ENCODE measurements at regions not wholly inside any gene's neighbourhood (a gene's known extent, or its start where the extent isn't known, plus 50 kb on each side); places are given as distances from the start of the nearest gene placed in this dataset.

DNA sequence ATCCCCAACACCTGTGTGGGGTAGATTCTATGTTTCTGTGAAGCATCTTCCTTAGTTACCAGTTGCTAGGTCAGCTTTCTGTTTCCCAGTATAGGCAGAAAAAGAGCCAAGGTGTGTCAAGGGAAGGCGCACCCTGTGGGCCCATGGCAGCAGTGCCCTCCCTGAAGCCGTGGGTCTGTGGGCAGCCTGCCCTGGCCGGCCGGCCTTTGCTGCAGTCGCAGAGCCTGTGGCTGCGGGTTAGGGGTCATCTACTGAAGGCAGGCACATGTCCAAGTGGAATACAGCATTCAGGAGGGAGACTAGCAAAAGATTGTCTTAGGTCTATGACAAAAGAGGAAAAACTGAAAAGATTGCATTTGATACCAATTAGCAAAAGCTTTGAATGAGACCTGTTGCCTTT lies 214.0 kb downstream of the IRS2 start:
- no peaks in the 10 kb centered on the region for H3F3A ChIP-seq (ENCODE audit: insufficient read depth, low read length)
- no peaks in the 10 kb centered on the region for H3K9me2 ChIP-seq (ENCODE audit: low read depth, low read length)
- H3K9ac ChIP-seq (ENCODE audit: low read length): no peak overlapping the region
- H3K27me3 ChIP-seq (ENCODE audit: insufficient read depth, low read length): no peaks in the 10 kb centered on the region
- H3K9me3 ChIP-seq (ENCODE audit: low read length): no peaks in the 10 kb centered on the region
- no peak overlapping the region for H3K4me2 ChIP-seq (ENCODE audit: low read length)
- TF ChIP-seq, protein P1, sequence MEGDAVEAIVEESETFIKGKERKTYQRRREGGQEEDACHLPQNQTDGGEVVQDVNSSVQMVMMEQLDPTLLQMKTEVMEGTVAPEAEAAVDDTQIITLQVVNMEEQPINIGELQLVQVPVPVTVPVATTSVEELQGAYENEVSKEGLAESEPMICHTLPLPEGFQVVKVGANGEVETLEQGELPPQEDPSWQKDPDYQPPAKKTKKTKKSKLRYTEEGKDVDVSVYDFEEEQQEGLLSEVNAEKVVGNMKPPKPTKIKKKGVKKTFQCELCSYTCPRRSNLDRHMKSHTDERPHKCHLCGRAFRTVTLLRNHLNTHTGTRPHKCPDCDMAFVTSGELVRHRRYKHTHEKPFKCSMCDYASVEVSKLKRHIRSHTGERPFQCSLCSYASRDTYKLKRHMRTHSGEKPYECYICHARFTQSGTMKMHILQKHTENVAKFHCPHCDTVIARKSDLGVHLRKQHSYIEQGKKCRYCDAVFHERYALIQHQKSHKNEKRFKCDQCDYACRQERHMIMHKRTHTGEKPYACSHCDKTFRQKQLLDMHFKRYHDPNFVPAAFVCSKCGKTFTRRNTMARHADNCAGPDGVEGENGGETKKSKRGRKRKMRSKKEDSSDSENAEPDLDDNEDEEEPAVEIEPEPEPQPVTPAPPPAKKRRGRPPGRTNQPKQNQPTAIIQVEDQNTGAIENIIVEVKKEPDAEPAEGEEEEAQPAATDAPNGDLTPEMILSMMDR (IDR thresholded peaks at IDR 0.05; ENCODE audit: low read length): no peak
- H3K36me3 ChIP-seq (ENCODE audit: insufficient read depth, low read length): no peaks in the 10 kb centered on the region
- no peaks in the 10 kb centered on the region for H4K20me1 ChIP-seq (ENCODE audit: insufficient read depth, low read length)
- no peak overlapping the region for H3K4me3 ChIP-seq (ENCODE audit: low read depth, low read length, poor library complexity, severe bottlenecking)
- no peaks in the 10 kb centered on the region for H3K79me2 ChIP-seq (ENCODE audit: insufficient read depth, low read length)
- H3K4me1 ChIP-seq (ENCODE audit: insufficient read depth, low read length, severe bottlenecking): no peaks in the 10 kb centered on the region
- no peak overlapping the region for H2AFZ ChIP-seq (ENCODE audit: low read length)
- H3K27ac ChIP-seq (ENCODE audit: low read depth, low read length, poor library complexity, severe bottlenecking): no peak overlapping the region

DNA sequence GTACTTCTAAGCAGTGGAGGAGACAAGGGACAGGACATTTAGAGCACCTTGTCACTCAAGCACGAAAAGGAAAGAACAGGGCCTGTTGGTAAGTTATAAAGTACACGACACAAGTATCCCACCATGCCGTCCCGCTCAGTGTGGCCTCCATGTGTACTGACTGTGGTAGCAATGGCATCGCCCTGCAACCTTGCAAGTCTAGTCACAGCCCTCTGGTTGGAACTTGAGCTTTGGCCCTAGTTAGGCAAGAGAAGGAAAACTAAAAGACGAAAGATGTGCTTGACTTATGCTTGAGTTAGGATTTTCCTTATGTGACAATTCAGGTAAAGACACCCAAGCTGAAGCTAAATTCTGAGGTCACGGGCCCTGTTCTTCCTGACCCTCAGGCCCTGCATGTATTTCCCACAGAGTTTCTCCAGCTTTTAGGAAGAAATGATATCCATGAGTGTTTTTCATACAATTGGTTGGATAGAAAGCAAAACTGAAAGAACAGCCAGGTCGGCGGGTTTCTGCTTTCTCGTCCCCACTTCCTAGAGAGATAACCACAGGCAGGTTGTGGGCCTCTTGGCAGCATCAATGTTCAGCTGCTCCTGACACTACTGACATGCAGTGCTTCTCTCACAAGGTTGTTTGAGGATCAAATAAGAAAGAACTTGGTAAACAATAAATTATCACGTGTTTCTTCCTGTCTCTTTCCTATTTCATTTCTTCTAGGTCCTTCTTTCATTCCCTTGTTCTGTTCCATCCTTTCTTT lies 216.2 kb downstream of the IRS2 start:
- no peaks in the 10 kb centered on the region for H4K20me1 ChIP-seq (ENCODE audit: insufficient read depth, low read length)
- H3K9me3 ChIP-seq (ENCODE audit: low read length): no peaks in the 10 kb centered on the region
- no peak for TF ChIP-seq EZH2 (IDR thresholded peaks at IDR 0.05; ENCODE audit: borderline replicate concordance, low read length)
- TF ChIP-seq, protein P1 (IDR thresholded peaks at IDR 0.05; ENCODE audit: low read length): no peak
- no peaks in the 10 kb centered on the region for H3K36me3 ChIP-seq (ENCODE audit: insufficient read depth, low read length)
- no peak overlapping the region for H3K4me2 ChIP-seq (ENCODE audit: low read length)
- no peaks in the 10 kb centered on the region for H3K4me1 ChIP-seq (ENCODE audit: insufficient read depth, low read length, severe bottlenecking)
- H3K4me3 ChIP-seq (ENCODE audit: low read depth, low read length, poor library complexity, severe bottlenecking): no peak overlapping the region
- no peaks in the 10 kb centered on the region for H3K79me2 ChIP-seq (ENCODE audit: insufficient read depth, low read length)
- H3K9me2 ChIP-seq (ENCODE audit: low read depth, low read length): no peaks in the 10 kb centered on the region
- no peak overlapping the region for H3K27ac ChIP-seq (ENCODE audit: low read depth, low read length, poor library complexity, severe bottlenecking)
- H3K9ac ChIP-seq (ENCODE audit: low read length): no peak overlapping the region
- H2AFZ ChIP-seq (ENCODE audit: low read length): no peak overlapping the region
- H3F3A ChIP-seq (ENCODE audit: insufficient read depth, low read length): no peaks in the 10 kb centered on the region
- H3K27me3 ChIP-seq (ENCODE audit: insufficient read depth, low read length): no peaks in the 10 kb centered on the region

DNA sequence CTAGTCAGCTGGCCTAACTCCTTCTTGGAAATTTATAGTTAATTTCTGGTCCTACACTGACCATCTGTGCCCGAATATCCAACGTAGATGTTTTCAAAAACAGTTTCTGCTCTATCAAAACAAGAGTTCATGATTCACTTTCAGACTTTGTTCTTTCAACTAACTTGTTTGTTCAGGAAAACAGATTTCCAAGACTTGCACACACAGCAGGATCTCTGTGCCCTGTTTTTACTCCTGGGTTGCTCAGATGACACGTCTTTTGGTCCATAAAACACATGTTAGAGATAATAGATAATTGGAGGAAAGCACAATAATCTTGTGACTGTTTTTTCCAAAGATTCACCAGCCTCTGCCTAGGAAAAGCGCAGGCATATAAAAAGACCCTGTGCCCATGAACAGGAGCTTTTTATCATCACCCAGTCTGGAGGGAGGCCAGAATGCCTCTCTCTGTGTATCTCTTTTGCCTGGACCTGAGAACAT lies 218.0 kb downstream of the IRS2 start:
- Histone ChIP-seq H3K9me2 (ENCODE audit: low read depth, low read length) (no peaks in the 10 kb centered on the region), H3K4me2 (ENCODE audit: low read length) (no peak overlapping the region), H3F3A (ENCODE audit: insufficient read depth, low read length) (no peaks in the 10 kb centered on the region), H4K20me1 (ENCODE audit: insufficient read depth, low read length) (no peaks in the 10 kb centered on the region), H3K27me3 (ENCODE audit: insufficient read depth, low read length) (no peaks in the 10 kb centered on the region), H3K9ac (ENCODE audit: low read length) (no peak overlapping the region), H3K79me2 (ENCODE audit: insufficient read depth, low read length) (no peaks in the 10 kb centered on the region), H3K27ac (ENCODE audit: low read depth, low read length, poor library complexity, severe bottlenecking) (no peak overlapping the region), H3K4me1 (ENCODE audit: insufficient read depth, low read length, severe bottlenecking) (no peaks in the 10 kb centered on the region), H2AFZ (ENCODE audit: low read length) (no peak overlapping the region), H3K9me3 (ENCODE audit: low read length) (no peaks in the 10 kb centered on the region), H3K36me3 (ENCODE audit: insufficient read depth, low read length) (no peaks in the 10 kb centered on the region), H3K4me3 (ENCODE audit: low read depth, low read length, poor library complexity, severe bottlenecking) (no peak overlapping the region)
- TF ChIP-seq, protein P1 (IDR thresholded peaks at IDR 0.05; ENCODE audit: low read length): no peak
- no peak for TF ChIP-seq EZH2 (IDR thresholded peaks at IDR 0.05; ENCODE audit: borderline replicate concordance, low read length)
